ENCODE measurements at regions not wholly inside any gene's neighbourhood (a gene's known extent, or its start where the extent isn't known, plus 50 kb on each side); places are given as distances from the start of the nearest gene placed in this dataset.
A peak's percentile ranks its signal among the peaks of the same experiment; 100 is the strongest.

DNA sequence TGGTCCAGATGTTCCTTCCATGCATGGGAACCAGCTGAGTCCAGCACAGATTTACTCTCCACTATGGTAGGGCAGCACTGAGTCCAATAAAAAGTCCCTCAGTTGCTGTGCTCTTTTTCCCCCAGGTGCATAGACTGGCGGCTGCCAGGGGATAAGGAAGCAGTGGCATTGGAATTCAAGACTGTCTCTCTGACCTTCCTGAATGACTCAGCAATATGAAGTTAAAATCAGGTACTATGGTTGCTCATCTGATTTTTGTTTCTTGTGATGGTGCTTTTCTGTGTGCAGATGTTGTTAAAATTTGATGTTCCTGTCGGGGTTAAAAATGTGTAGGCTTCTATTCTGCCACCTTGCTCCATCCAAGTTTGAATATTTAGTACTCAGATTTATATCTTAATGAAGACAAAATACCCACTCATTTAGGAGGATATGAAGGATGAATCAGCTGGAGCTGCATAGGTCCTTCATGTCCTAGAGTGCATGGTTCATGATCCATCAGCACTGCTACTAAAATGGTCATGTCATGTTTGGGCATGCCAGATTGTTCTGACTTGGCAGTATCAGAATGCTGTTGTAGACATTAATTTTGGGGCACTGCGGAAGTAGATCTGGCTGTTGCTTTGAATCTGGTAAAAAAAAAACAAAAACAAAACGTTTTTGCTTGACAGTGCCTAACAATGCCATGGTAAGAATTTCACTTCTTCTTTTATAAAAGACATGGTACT, 321.2 kb upstream of the MAP3K7 start:
- DNase-seq (ENCODE audit: low read depth in 1 of 2, low spot score in 2 of 2) (no peak), FAIRE-seq (no peak)
- Histone ChIP-seq H3K18ac (ENCODE audit: extremely low read depth, low read length) (no peak overlapping the region), H2BK12ac (ENCODE audit: low read depth, low read length) (no peak overlapping the region), H3K4me1 (replicated peaks in 1 of 4; ENCODE audit: control insufficient read depth in 3 of 4, insufficient read depth in 4 of 4, low read length in 3 of 4) (no peaks in the 10 kb centered on the region), H3K23me2 (ENCODE audit: low read depth, low read length) (no peaks in the 10 kb centered on the region), H2BK120ac (replicated peaks; ENCODE audit: low read depth, low read length) (no peak overlapping the region), H4K5ac (ENCODE audit: insufficient read length, low read depth, low read length) (no peak overlapping the region), H3K79me2 (ENCODE audit: control insufficient read depth in 1 of 2, insufficient read depth in 2 of 2, low read length in 2 of 2) (no peaks in the 10 kb centered on the region), H4K8ac (ENCODE audit: extremely low read depth, insufficient read depth, low read length) (no peak overlapping the region), H4K91ac (replicated peaks; ENCODE audit: insufficient read length, low read length) (no peak overlapping the region), H2BK20ac (ENCODE audit: low read length) (no peak overlapping the region), H3K4me2 (ENCODE audit: insufficient read depth in 1 of 2, low read depth in 2 of 2, low read length in 2 of 2) (no peak overlapping the region), H2AFZ (ENCODE audit: low read length) (peak overlapping the region; percentile 92; the same call in 1 of the 2 replicates), H4K20me1 (replicated peaks in 1 of 2; ENCODE audit: control insufficient read depth in 1 of 2, insufficient read depth in 2 of 2, low read length in 2 of 2) (no peaks in the 10 kb centered on the region), H3K9me3 (ENCODE audit: insufficient read depth in 2 of 2, low read depth in 1 of 2, low read length in 1 of 2) (no peaks in the 10 kb centered on the region), H2BK15ac (ENCODE audit: low read length) (no peak overlapping the region), H3K36me3 (ENCODE audit: control insufficient read depth in 2 of 4, insufficient read depth in 4 of 4, low read length in 3 of 4) (no peaks in the 10 kb centered on the region), H2AK5ac (ENCODE audit: low read depth, low read length) (no peak overlapping the region), H2BK5ac (ENCODE audit: low read depth, low read length) (no peak overlapping the region; the same call in 1 of the 2 replicates), H3K14ac (ENCODE audit: insufficient read length) (no peak overlapping the region), H3K9ac (replicated peaks in 1 of 4; ENCODE audit: extremely low read depth in 1 of 4, low read depth in 3 of 4, low read length in 3 of 4) (no peak overlapping the region), H3K79me1 (ENCODE audit: low read depth, low read length) (no peaks in the 10 kb centered on the region), H3K27me3 (replicated peaks in 1 of 4; ENCODE audit: control insufficient read depth in 3 of 4, extremely low read depth in 1 of 4, insufficient read depth in 3 of 4, low read length in 3 of 4) (no peaks in the 10 kb centered on the region), H3K4ac (replicated peaks; ENCODE audit: insufficient read length, low read depth, low read length) (no peak overlapping the region), H3K56ac (replicated peaks; ENCODE audit: insufficient read length, low read depth, low read length) (no peak overlapping the region), H3K4me3 (ENCODE audit: extremely low read depth in 1 of 4, insufficient read depth in 2 of 4, low read depth in 3 of 4, low read length in 4 of 4) (no peak overlapping the region), H3K27ac (ENCODE audit: low read depth, low read length) (no peak overlapping the region), H3K23ac (ENCODE audit: insufficient read length) (no peak overlapping the region)
- TF ChIP-seq BRCA1 (IDR thresholded peaks at IDR 0.05; ENCODE audit: low read depth, low read length) (no peak), RBBP5 (IDR thresholded peaks at IDR 0.05; ENCODE audit: borderline replicate concordance, low read depth, low read length) (no peak), SP1 (IDR thresholded peaks at IDR 0.05; ENCODE audit: low read depth, low read length) (no peak), CREB1 (IDR thresholded peaks at IDR 0.05) (no peak), TBP (IDR thresholded peaks at IDR 0.05; ENCODE audit: low read depth, low read length) (no peak), NRF1 (IDR thresholded peaks at IDR 0.05; ENCODE audit: low read depth, low read length) (no peak), RXRA (IDR thresholded peaks at IDR 0.05; ENCODE audit: insufficient read depth, low read depth, low read length) (no peak), ZNF274 (IDR thresholded peaks at IDR 0.05; ENCODE audit: borderline replicate concordance, extremely low read depth, low read length) (no peak), CHD2 (IDR thresholded peaks at IDR 0.05; ENCODE audit: low read length) (no peak), YY1 (IDR thresholded peaks at IDR 0.05; ENCODE audit: low read depth, low read length) (no peak), RNF2 (IDR thresholded peaks at IDR 0.05; ENCODE audit: borderline replicate concordance, low read depth, low read length, missing control alignments, poor library complexity, severe bottlenecking) (no peak), JUND (IDR thresholded peaks at IDR 0.05; ENCODE audit: low read length) (no peak), CHD1 (IDR thresholded peaks at IDR 0.05; ENCODE audit: low read depth, low read length) (no peak), RFX5 (IDR thresholded peaks at IDR 0.05; ENCODE audit: borderline replicate concordance, low read depth, low read length) (no peak)
- TF ChIP-seq, protein P1, sequence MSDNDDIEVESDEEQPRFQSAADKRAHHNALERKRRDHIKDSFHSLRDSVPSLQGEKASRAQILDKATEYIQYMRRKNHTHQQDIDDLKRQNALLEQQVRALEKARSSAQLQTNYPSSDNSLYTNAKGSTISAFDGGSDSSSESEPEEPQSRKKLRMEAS (IDR thresholded peaks at IDR 0.05) = no peak
- WGBS, 2 experiments (ENCODE audit: extremely low coverage in 1 of 2, insufficient coverage in 1 of 2, insufficient read length in 1 of 2, insufficient replicate concordance in 2 of 2, low coverage in 1 of 2, low lambda C conversion rate in 2 of 2, missing lambda C conversion rate in 1 of 2) = 78% methylated on average over 4 of the region's 4 CpGs; no CpG with 5 or more reads in 1 of the 2 experiments
- POLR2A ChIA-PET (ENCODE audit: partially characterized antibody) = no interaction called here
- CTCF ChIA-PET (ENCODE audit: partially characterized antibody) = interaction anchor here (0.7 to 1.0 kb wide), 3 partner anchors 18 to 1925 kb away, joined by 3 read pairs; no protein-coding TSS in a partner anchor

Data from H1 (cell line).